ENCODE measurements at regions not wholly inside any gene's neighbourhood (a gene's known extent, or its start where the extent isn't known, plus 50 kb on each side); places are given as distances from the start of the nearest gene placed in this dataset.

DNA sequence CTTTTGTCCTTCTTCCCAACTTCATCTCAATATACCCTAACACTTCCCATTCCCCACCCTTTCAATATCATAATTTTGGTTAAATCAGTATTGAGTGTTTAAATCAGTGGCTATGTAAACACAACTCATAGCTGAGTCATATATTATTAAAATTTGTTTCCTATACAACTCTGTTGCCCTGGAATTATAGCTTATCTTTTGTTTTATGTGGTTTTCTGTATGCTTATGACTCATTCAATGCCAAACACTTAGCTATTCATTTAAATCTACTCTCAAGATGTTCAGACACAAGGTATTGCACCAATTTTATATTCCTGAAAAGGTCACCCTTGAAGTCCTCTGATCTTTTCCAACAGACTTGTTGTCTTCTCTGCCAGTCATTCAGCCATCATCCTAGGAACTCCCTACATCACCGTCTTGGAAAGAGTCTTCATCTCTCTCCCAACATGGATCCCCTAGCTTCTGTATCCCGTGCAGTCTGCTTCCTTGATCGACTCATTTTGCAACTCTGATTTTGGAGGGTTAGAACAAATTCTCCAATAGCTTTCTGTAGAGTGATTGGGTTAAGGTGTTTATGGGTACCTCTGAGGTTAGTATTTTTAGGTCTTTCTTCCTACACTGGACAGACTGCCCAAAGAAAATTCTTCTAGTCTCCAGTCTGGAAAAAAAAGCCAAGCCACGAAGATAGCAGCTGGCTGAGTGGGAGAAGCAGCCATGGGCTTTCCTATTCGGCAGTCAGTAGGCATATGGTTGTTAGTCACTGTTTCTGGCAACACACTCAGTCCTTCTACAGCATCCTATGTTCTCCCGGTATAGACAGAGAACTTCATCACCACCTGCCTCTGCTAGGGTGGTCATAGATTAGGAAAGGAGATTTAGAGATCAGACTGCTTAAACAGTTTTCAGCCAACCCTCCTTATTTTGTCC is 102.1 kb downstream of the CRPPA start:
- DNase-seq (ENCODE audit: low read depth) = no peak

DNA sequence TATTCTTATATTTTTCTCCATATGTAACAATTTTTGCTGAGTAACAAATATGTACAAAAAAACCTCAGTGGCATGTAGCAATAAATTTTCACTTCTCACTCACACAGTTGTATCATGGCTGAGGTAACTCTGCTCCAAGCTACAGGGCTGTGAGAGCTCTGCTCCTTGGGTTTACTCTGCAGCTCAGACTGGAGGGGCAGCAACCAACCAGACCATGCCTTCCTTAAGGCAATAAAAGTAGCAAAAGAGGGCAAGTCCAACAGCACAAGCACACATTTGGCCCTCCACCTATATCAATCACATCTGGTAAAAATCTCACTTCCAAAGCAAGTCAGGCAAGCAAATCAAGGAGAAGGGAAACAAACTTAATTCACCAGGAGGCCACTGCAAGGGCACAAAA is 102.9 kb downstream of the CRPPA start:
- no peak for DNase-seq (ENCODE audit: low read depth)

DNA sequence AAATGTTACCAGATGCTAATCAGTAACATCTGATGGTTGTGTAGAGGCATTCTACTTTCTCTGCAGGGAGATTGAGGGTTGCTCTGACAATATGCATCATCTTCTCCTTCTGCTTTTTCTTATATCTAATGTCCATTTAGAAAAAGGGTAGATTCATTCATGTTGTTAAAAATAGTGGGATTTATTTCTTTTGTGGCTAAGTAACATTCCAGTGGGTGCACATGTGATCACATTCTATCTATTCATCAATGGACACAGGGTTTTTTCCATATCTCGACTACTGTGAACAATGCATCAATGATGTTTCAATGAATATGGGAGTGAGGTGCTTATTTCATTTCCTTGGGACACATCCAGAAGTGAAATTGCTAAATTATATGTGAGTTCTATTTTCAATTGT is 103.9 kb downstream of the CRPPA start:
- DNase-seq (ENCODE audit: low read depth) = no peak

- DNase-seq (ENCODE audit: low read depth) = no peak
Measured at GRCh38 chr7:16315280-16315679, 106.1 kb downstream of the CRPPA start.

- no peak for DNase-seq (ENCODE audit: low read depth)
Measured at GRCh38 chr7:16309129-16309528, 112.2 kb downstream of the CRPPA start.

DNA sequence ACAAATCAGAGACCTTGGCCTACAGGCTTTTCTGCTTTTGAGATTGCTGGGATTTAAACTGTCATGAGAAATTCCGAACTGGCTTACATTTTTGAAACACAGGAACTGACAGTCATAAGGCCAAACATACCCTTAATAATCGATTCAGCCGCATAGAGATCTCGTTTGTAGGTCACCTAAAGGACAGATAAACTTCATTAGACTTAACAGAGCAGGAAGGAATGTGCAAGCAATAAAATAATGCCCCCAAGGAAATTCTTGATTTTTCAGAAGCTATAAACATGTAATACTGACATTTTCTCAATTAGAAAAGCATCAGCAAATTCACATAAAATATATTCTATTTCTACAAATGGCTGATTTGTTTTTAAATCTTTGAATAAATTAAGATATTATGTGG is 120.0 kb downstream of the CRPPA start:
- no peak for DNase-seq (ENCODE audit: low read depth)

GRCh38 chr7:16300361-16300895 is 120.9 kb downstream of the CRPPA start:
- DNase-seq (ENCODE audit: low read depth) = no peak

GRCh38 chr7:16299853-16300252 is 121.5 kb downstream of the CRPPA start:
- no peak for DNase-seq (ENCODE audit: low read depth)

- no peak for DNase-seq (ENCODE audit: low read depth)
Measured at GRCh38 chr7:16298221-16298620, 123.1 kb downstream of the CRPPA start.

DNA sequence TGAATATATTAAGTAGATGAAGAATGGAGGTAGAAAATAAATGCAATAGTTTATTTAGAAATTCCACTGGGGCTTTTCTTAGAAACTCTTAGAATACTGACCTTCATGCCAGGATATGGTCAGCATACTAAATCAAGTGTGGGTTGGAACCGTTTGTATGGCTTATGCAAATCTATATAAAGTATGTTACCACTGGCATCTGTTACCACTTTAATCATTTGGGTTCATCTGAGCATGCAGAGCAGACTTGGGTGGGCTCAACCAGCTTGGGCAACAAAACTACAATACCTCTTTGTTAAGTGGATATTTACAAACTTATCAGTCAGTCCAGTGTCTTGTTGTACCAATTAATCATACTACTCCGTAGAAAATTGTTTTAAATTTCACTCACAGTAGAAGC is 125.8 kb downstream of the CRPPA start:
- no peak for DNase-seq (ENCODE audit: low read depth)

DNA sequence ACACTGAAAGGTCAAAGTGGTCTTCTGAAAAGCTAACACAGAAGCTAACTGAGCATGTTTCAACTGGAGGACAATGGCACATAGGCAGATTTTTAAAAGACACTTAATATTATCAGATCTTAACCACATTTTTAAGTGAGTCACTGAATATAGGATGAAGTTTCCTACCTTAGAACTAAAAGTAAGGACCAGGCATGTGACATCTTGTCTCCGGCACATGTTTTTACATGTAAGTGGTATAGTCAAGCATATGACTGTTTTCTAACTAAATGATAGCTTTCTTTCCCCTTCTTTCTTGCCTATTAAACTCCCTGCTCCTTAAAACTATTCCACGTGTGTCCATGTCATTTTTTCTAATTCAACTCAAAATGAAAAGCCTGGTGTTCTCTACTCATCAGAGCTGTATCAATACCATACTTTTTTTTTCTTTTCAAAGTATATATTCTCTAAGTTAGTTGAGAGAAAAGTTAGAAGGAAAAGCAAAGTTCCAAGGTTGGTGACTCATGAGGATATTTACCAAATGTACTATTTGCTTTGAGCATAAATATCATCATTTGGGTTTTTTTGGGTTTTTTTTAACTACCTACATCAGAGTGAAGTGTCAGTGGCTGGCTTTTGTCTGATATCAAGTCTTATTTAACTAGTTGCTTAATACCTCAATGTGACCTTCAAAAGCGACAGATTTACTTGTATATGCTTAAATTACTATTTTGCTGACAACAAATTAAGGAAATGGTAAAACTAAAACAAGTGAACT is 127.5 kb downstream of the CRPPA start:
- DNase-seq (ENCODE audit: low read depth) = no peak

- no peak for DNase-seq (ENCODE audit: low read depth)
Measured at GRCh38 chr7:16284581-16284980, 136.8 kb downstream of the CRPPA start.

GRCh38 chr7:16278167-16278787 is 143.1 kb downstream of the CRPPA start:
- DNase-seq (ENCODE audit: low read depth) = no peak

DNA sequence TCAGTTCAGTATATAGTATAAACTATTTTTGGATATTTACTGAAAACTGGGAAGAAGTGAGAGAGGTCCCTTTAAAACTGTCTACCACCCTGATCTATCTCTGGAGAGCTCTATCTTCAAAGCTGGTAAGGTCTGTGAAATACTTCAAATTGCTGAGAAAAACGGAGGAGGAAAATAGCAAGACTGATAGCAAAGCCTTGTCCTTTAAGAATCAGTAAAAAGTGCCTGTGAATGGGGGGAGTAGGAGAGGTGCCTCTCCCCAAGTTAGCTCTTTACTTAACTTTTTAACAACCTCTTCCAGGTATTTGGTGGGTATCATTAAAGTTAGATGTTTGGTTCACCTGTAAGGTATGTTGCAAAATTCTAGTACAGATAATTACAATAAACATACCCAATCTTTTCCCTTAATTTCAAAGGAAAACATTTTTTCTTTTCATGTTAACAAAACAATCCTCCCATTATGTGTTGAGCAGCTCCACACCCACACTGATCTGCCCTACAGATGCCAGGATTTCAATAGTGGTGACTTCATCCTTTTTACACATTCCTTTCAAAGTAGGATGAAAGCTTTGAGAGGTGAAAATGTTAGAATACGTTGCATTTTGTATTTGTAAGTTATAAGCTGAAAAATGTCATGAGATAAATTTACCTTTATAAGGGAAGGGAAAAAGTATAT is 149.2 kb downstream of the CRPPA start:
- DNase-seq (ENCODE audit: low read depth) = no peak

GRCh38 chr7:16271355-16271915 is 149.9 kb downstream of the CRPPA start:
- no peak for DNase-seq (ENCODE audit: low read depth)

- DNase-seq (ENCODE audit: low read depth) = no peak
Measured at GRCh38 chr7:16270844-16271243, 150.5 kb downstream of the CRPPA start.

GRCh38 chr7:16268821-16269768 is 152.2 kb downstream of the CRPPA start:
- no peak for DNase-seq (ENCODE audit: low read depth)

DNA sequence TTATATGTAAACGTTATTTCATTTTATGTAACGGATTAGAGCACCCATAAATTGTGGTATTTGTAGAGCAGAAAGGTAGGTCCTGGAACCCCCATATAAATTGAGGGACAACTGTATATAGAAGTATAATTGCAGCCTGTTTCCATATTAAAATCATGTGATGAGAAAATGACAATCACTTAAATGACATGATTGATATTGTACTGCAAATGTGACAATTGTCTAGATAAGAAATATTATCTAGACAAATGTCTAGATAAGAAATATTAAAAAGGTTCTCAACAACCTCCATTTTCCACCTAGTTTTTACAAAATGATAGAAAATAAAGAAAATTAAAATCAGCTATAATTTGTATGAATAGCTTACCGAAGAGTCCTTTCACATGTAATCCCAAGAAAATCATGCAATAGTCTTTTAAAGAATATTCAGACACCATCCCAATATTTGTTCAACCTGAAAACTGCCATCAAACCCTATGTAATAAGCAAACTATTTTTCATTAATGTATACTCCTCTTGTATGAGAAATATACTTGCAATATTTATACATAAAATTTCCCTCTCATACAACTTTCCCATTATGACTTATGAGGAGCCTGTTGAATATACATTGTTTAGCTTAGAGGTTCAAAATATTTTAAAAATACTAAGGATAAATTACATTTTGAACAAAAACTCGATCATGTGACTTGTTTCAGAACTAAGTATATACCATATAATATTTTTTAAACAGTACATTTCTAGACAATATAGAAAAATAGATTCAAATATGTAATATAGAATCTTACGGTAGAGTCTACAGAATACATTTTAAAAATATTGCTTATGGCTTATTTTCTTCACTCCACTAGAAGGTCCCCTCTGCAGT is 153.2 kb downstream of the CRPPA start:
- DNase-seq (ENCODE audit: low read depth) = no peak

GRCh38 chr7:16266877-16267276 is 154.5 kb downstream of the CRPPA start:
- DNase-seq (ENCODE audit: low read depth) = no peak

Measured in stimulated activated CD8-positive, alpha-beta memory T cell treated with anti-CD3 and anti-CD28 coated beads, Interleukin-12 subunit alpha, Interleukin-12 subunit beta, amount 100 ng/mL, for 4 hours (primary cell).